Calu3 (cell line): ENCODE measurements at regions not wholly inside any gene's neighbourhood (a gene's known extent, or its start where the extent isn't known, plus 50 kb on each side); places are given as distances from the start of the nearest gene placed in this dataset.

ENCODE experiments used
- BruUV-seq: library from RNA; stranded (reverse); fragments of 400-500 nt; replicated peaks from 2 replicates; lab custom pipeline; 2021; lab: Mats Ljungman, UMichigan
- CTCF ChIA-PET: fragments of 300-600 bp; sonication (Branson Sonifier 250); formaldehyde crosslinking; loops from one replicate; lab custom pipeline; 2022; ENCODE audit warnings: antibody characterized with exemption; lab: Charles Lee
- DNase-seq: peaks from one replicate; pipeline ENCODE4 v3.0.0; 2022
- H3K27ac Mint-ChIP-seq: one replicate; pipeline ENCODE4 v1.8.0; 2022; ENCODE audit warnings: mixed read lengths; ENCODE audit not compliant: unreplicated experiment
- H3K27me3 Mint-ChIP-seq: one replicate; pipeline ENCODE4 v1.8.0; 2022; ENCODE audit warnings: mixed read lengths; ENCODE audit not compliant: unreplicated experiment
- H3K36me3 Mint-ChIP-seq: one replicate; pipeline ENCODE4 v1.8.0; 2022; ENCODE audit warnings: mild to moderate bottlenecking, moderate library complexity, mixed read lengths; ENCODE audit not compliant: insufficient read depth, unreplicated experiment
- H3K4me1 Mint-ChIP-seq: one replicate; pipeline ENCODE4 v1.8.0; 2022; ENCODE audit warnings: mild to moderate bottlenecking, low read depth, mixed read lengths; ENCODE audit not compliant: unreplicated experiment
- H3K4me3 Mint-ChIP-seq: one replicate; pipeline ENCODE4 v1.8.0; 2022; ENCODE audit warnings: mild to moderate bottlenecking, low read depth, moderate library complexity, mixed read lengths; ENCODE audit not compliant: unreplicated experiment
- H3K9me3 Mint-ChIP-seq: one replicate; pipeline ENCODE4 v1.8.0; 2022; ENCODE audit warnings: low read depth, mixed read lengths; ENCODE audit not compliant: unreplicated experiment
- CTCF ChIP-seq: fragments of 200-600 bp; IDR thresholded peaks from one replicate; pipeline ENCODE4 v1.8.0; 2022; ENCODE audit warnings: antibody characterized with exemption; ENCODE audit not compliant: unreplicated experiment
- intact Hi-C: fragments of 100-400 bp; cut with micrococcal nuclease; formaldehyde crosslinking; loops from one replicate; pipeline ENCODE4 v1.10.0; 2022; ENCODE audit not compliant: unreplicated experiment

GRCh38 chr2:513981-514706 lies 163.1 kb downstream of the TMEM18 start:
- Mint-ChIP-seq H3K4me1 (no peaks in the 10 kb centered on the region), H3K27ac (no peak overlapping the region), H3K9me3 (peaks cover 5% of the 10 kb centered on the region), H3K36me3 (no peaks in the 10 kb centered on the region), H3K27me3 (no peaks in the 10 kb centered on the region), H3K4me3 (no peak overlapping the region)
- intact Hi-C loops: no loop called here
- TF ChIP-seq CTCF: no peak
- CTCF ChIA-PET: no interaction called here
- no peak for DNase-seq
- BruUV-seq: no TSS peak

GRCh38 chr2:510839-511238 lies 166.4 kb downstream of the TMEM18 start:
- H3K27ac Mint-ChIP-seq: no peak overlapping the region
- H3K27me3 Mint-ChIP-seq: no peaks in the 10 kb centered on the region
- no peak for TF ChIP-seq CTCF
- H3K4me1 Mint-ChIP-seq: no peaks in the 10 kb centered on the region
- DNase-seq: no peak
- no TSS peak for BruUV-seq
- CTCF ChIA-PET: no interaction called here
- no peaks in the 10 kb centered on the region for H3K36me3 Mint-ChIP-seq
- no peak overlapping the region for H3K4me3 Mint-ChIP-seq
- H3K9me3 Mint-ChIP-seq: peaks cover 12% of the 10 kb centered on the region
- intact Hi-C loops: no loop called here

- TF ChIP-seq CTCF: no peak
- Mint-ChIP-seq H3K36me3 (no peaks in the 10 kb centered on the region), H3K4me3 (no peak overlapping the region), H3K4me1 (no peaks in the 10 kb centered on the region), H3K9me3 (peaks cover 12% of the 10 kb centered on the region), H3K27me3 (no peaks in the 10 kb centered on the region), H3K27ac (no peak overlapping the region)
- CTCF ChIA-PET: no interaction called here
- no peak for DNase-seq
- BruUV-seq: no TSS peak
- intact Hi-C loops: no loop called here
Observed at GRCh38 chr2:509888-510287, 167.3 kb downstream of the TMEM18 start.

GRCh38 chr2:508121-508520 lies 169.1 kb downstream of the TMEM18 start:
- BruUV-seq: no TSS peak
- H3K27me3 Mint-ChIP-seq: no peaks in the 10 kb centered on the region
- H3K4me3 Mint-ChIP-seq: no peak overlapping the region
- H3K36me3 Mint-ChIP-seq: no peaks in the 10 kb centered on the region
- intact Hi-C loops: no loop called here
- no peak overlapping the region for H3K27ac Mint-ChIP-seq
- H3K4me1 Mint-ChIP-seq: no peaks in the 10 kb centered on the region
- TF ChIP-seq CTCF: no peak
- H3K9me3 Mint-ChIP-seq: peaks cover 13% of the 10 kb centered on the region
- CTCF ChIA-PET: no interaction called here
- DNase-seq: no peak
